Fibroblast of the conjunctiva (primary cell): ENCODE measurements at regions not wholly inside any gene's neighbourhood (a gene's known extent, or its start where the extent isn't known, plus 50 kb on each side); places are given as distances from the start of the nearest gene placed in this dataset.
"Not testable (repeated sequence)": the region's sequence is repeated elsewhere in the genome, so short reads cannot be mapped to it uniquely, and the experiment has no call there.

ENCODE experiments used
- DNase-seq: peaks from one replicate; pipeline ENCODE4 v3.0.0-alpha.2; 2010; ENCODE audit warnings: low read depth

GRCh38 chr2:196492946-196493345, 146.6 kb upstream of the CCDC150 start:
- DNase-seq = no peak

- DNase-seq = no peak
Observed at GRCh38 chr2:196498962-196499361, 140.6 kb upstream of the CCDC150 start.

GRCh38 chr2:196499686-196500085, 139.8 kb upstream of the CCDC150 start:
- DNase-seq = no peak

- no peak for DNase-seq
Observed at GRCh38 chr2:196500686-196501431, 138.7 kb upstream of the CCDC150 start.

- DNase-seq = no peak
Observed at GRCh38 chr2:196501836-196502235, 137.7 kb upstream of the CCDC150 start.

- DNase-seq = no peak
Observed at GRCh38 chr2:196502386-196502785, 137.1 kb upstream of the CCDC150 start.

GRCh38 chr2:196503398-196503797, 136.1 kb upstream of the CCDC150 start:
- no peak for DNase-seq

- no peak for DNase-seq
Observed at GRCh38 chr2:196504788-196505187, 134.7 kb upstream of the CCDC150 start.

- DNase-seq = no peak
Observed at GRCh38 chr2:196510246-196510645, 129.3 kb upstream of the CCDC150 start.

GRCh38 chr2:196511258-196512168, 128.0 kb upstream of the CCDC150 start:
- DNase-seq = no peak

- no peak for DNase-seq
Observed at GRCh38 chr2:196513796-196514526, 125.6 kb upstream of the CCDC150 start.

- no peak for DNase-seq
Observed at GRCh38 chr2:196514641-196515040, 124.9 kb upstream of the CCDC150 start.

- no peak for DNase-seq
Observed at GRCh38 chr2:196515051-196515450, 124.5 kb upstream of the CCDC150 start.

- DNase-seq = no peak
Observed at GRCh38 chr2:196515608-196516007, 123.9 kb upstream of the CCDC150 start.

- no peak for DNase-seq
Observed at GRCh38 chr2:196516564-196516963, 123.0 kb upstream of the CCDC150 start.

GRCh38 chr2:196520605-196521004, 118.9 kb upstream of the CCDC150 start:
- DNase-seq = no peak

- not testable (repeated sequence) for DNase-seq
Observed at GRCh38 chr2:196526981-196527725, 112.4 kb upstream of the CCDC150 start.

- DNase-seq = no peak
Observed at GRCh38 chr2:196528486-196529223, 110.9 kb upstream of the CCDC150 start.

GRCh38 chr2:196530910-196531309, 108.6 kb upstream of the CCDC150 start:
- no peak for DNase-seq

GRCh38 chr2:196533772-196534397, 105.6 kb upstream of the CCDC150 start:
- no peak for DNase-seq

- DNase-seq = no peak
Observed at GRCh38 chr2:196534495-196534894, 105.0 kb upstream of the CCDC150 start.
